DND-41 (cell line): ENCODE measurements at regions not wholly inside any gene's neighbourhood (a gene's known extent, or its start where the extent isn't known, plus 50 kb on each side); places are given as distances from the start of the nearest gene placed in this dataset.

Experiments used
- CTCF ChIP-seq: IDR thresholded peaks from 2 replicates; pipeline ENCODE4 v1.5.1; 2012; ENCODE audit warnings: borderline replicate concordance, low read length, moderate library complexity, mild to moderate bottlenecking; ENCODE audit not compliant: poor library complexity, severe bottlenecking; ENCODE audit errors: extremely low read depth
- EZH2 ChIP-seq: IDR thresholded peaks from 3 replicates; pipeline ENCODE4 v1.6.1; 2012; ENCODE audit warnings: borderline replicate concordance, low read depth, mild to moderate bottlenecking, moderate library complexity, low read length, inconsistent platforms; ENCODE audit not compliant: severe bottlenecking

- TF ChIP-seq CTCF: no peak
- no peak for TF ChIP-seq EZH2
Observed at GRCh38 chr13:63344711-63345110, 1929.1 kb upstream of the PCDH20 start.
